ENCODE measurements at regions not wholly inside any gene's neighbourhood (a gene's known extent, or its start where the extent isn't known, plus 50 kb on each side); places are given as distances from the start of the nearest gene placed in this dataset.

- no peak overlapping the region for H3K27ac ChIP-seq (ENCODE audit: low read depth in 2 of 2, low read length in 1 of 2)
- no peak overlapping the region for H2AFZ ChIP-seq (ENCODE audit: low read depth)
- CTCF ChIA-PET = no interaction called here
- POLR2A ChIA-PET = no interaction called here
- no peaks in the 10 kb centered on the region for H3K9me2 ChIP-seq
- no peaks in the 10 kb centered on the region for H3K36me3 ChIP-seq (replicated peaks in 1 of 2; ENCODE audit: control insufficient read depth in 1 of 2, insufficient read depth in 2 of 2, low read length in 1 of 2)
- no peak overlapping the region for H3K4me2 ChIP-seq
- no peaks in the 10 kb centered on the region for H3K27me3 ChIP-seq (ENCODE audit: insufficient read depth)
- H3K79me2 ChIP-seq (ENCODE audit: insufficient read depth) = no peaks in the 10 kb centered on the region
- no peak overlapping the region for H3K4me3 ChIP-seq (ENCODE audit: low read depth in 2 of 2, low read length in 1 of 2)
- H3K9ac ChIP-seq = no peak overlapping the region
- WGBS (ENCODE audit: low lambda C conversion rate) = 0% methylated on average over 1 of the region's 2 CpGs
- TF ChIP-seq USF1 (IDR thresholded peaks at IDR 0.05; ENCODE audit: borderline replicate concordance, low read depth) (no peak), NRF1 (IDR thresholded peaks at IDR 0.05; ENCODE audit: low read depth, low read length) (no peak), CHD2 (IDR thresholded peaks at IDR 0.05; ENCODE audit: low read length, partially characterized antibody) (no peak), ELF1 (IDR thresholded peaks at IDR 0.05) (no peak), FOSL2 (IDR thresholded peaks at IDR 0.05; ENCODE audit: borderline replicate concordance, low read depth) (no peak), SMC3 (IDR thresholded peaks at IDR 0.05; ENCODE audit: low read depth, low read length) (no peak), GATA2 (CRISPR knock-in tag; IDR thresholded peaks at IDR 0.05) (no peak), RAD21 (IDR thresholded peaks at IDR 0.05; ENCODE audit: low read length) (no peak), TEAD4 (IDR thresholded peaks at IDR 0.05; ENCODE audit: borderline replicate concordance, insufficient read depth) (no peak), FOXM1 (IDR thresholded peaks at IDR 0.05; ENCODE audit: low read depth) (no peak)
- TF ChIP-seq, protein P1, sequence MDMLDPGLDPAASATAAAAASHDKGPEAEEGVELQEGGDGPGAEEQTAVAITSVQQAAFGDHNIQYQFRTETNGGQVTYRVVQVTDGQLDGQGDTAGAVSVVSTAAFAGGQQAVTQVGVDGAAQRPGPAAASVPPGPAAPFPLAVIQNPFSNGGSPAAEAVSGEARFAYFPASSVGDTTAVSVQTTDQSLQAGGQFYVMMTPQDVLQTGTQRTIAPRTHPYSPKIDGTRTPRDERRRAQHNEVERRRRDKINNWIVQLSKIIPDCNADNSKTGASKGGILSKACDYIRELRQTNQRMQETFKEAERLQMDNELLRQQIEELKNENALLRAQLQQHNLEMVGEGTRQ (IDR thresholded peaks at IDR 0.05; ENCODE audit: borderline replicate concordance, low read depth, low read length) = no peak
- TF ChIP-seq, protein P2, sequence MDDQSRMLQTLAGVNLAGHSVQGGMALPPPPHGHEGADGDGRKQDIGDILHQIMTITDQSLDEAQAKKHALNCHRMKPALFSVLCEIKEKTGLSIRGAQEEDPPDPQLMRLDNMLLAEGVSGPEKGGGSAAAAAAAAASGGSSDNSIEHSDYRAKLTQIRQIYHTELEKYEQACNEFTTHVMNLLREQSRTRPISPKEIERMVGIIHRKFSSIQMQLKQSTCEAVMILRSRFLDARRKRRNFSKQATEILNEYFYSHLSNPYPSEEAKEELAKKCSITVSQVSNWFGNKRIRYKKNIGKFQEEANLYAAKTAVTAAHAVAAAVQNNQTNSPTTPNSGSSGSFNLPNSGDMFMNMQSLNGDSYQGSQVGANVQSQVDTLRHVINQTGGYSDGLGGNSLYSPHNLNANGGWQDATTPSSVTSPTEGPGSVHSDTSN (IDR thresholded peaks at IDR 0.05) = no peak
- TF ChIP-seq, protein P3, sequence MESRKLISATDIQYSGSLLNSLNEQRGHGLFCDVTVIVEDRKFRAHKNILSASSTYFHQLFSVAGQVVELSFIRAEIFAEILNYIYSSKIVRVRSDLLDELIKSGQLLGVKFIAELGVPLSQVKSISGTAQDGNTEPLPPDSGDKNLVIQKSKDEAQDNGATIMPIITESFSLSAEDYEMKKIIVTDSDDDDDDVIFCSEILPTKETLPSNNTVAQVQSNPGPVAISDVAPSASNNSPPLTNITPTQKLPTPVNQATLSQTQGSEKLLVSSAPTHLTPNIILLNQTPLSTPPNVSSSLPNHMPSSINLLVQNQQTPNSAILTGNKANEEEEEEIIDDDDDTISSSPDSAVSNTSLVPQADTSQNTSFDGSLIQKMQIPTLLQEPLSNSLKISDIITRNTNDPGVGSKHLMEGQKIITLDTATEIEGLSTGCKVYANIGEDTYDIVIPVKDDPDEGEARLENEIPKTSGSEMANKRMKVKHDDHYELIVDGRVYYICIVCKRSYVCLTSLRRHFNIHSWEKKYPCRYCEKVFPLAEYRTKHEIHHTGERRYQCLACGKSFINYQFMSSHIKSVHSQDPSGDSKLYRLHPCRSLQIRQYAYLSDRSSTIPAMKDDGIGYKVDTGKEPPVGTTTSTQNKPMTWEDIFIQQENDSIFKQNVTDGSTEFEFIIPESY (IDR thresholded peaks at IDR 0.05; ENCODE audit: borderline replicate concordance, low read depth) = no peak
- no peak for DNase-seq
- no peaks in the 10 kb centered on the region for H3K9me3 ChIP-seq
- H3F3A ChIP-seq (replicated peaks; ENCODE audit: insufficient read depth) = no peaks in the 10 kb centered on the region
- H3K4me1 ChIP-seq (ENCODE audit: control insufficient read depth in 1 of 2, insufficient read depth in 2 of 2, low read depth in 1 of 2, low read length in 1 of 2) = no peaks in the 10 kb centered on the region
- H4K20me1 ChIP-seq (ENCODE audit: insufficient read depth) = no peaks in the 10 kb centered on the region
Measured at GRCh38 chr18:51941999-51942398, 398.0 kb upstream of the DCC start.

GRCh38 chr18:51943281-51943680 is 396.7 kb upstream of the DCC start:
- no peak overlapping the region for H3K4me3 ChIP-seq (ENCODE audit: low read depth in 2 of 2, low read length in 1 of 2)
- H3K79me2 ChIP-seq (ENCODE audit: insufficient read depth) = no peaks in the 10 kb centered on the region
- DNase-seq = no peak
- H3K9me2 ChIP-seq = no peaks in the 10 kb centered on the region
- ChIA-PET CTCF (no interaction called here), POLR2A (no interaction called here)
- no peaks in the 10 kb centered on the region for H3K36me3 ChIP-seq (replicated peaks in 1 of 2; ENCODE audit: control insufficient read depth in 1 of 2, insufficient read depth in 2 of 2, low read length in 1 of 2)
- no peaks in the 10 kb centered on the region for H3K27me3 ChIP-seq (ENCODE audit: insufficient read depth)
- no peak overlapping the region for H3K4me2 ChIP-seq
- no peak overlapping the region for H2AFZ ChIP-seq (ENCODE audit: low read depth)
- H3F3A ChIP-seq (replicated peaks; ENCODE audit: insufficient read depth) = no peaks in the 10 kb centered on the region
- no peaks in the 10 kb centered on the region for H3K4me1 ChIP-seq (ENCODE audit: control insufficient read depth in 1 of 2, insufficient read depth in 2 of 2, low read depth in 1 of 2, low read length in 1 of 2)
- no peak overlapping the region for H3K9ac ChIP-seq
- 17% methylated on average over 1 of the region's 1 CpG for WGBS (ENCODE audit: low lambda C conversion rate)
- TF ChIP-seq RXRA (IDR thresholded peaks at IDR 0.05; ENCODE audit: borderline replicate concordance, low read depth) (no peak), GATA2 (CRISPR knock-in tag; IDR thresholded peaks at IDR 0.05) (no peak), FOXM1 (IDR thresholded peaks at IDR 0.05; ENCODE audit: low read depth) (no peak), NFIC (IDR thresholded peaks at IDR 0.05; ENCODE audit: borderline replicate concordance) (no peak), GABPA (IDR thresholded peaks at IDR 0.05; ENCODE audit: low read depth) (no peak), MEF2A (IDR thresholded peaks at IDR 0.05; ENCODE audit: borderline replicate concordance, low read depth) (no peak), EZH2phosphoT487 (IDR thresholded peaks at IDR 0.05; ENCODE audit: borderline replicate concordance, low read depth) (no peak)
- no peaks in the 10 kb centered on the region for H4K20me1 ChIP-seq (ENCODE audit: insufficient read depth)
- H3K27ac ChIP-seq (ENCODE audit: low read depth in 2 of 2, low read length in 1 of 2) = no peak overlapping the region
- no peaks in the 10 kb centered on the region for H3K9me3 ChIP-seq

Measured in SK-N-SH (cell line).